Chondrocyte (in vitro differentiated cells): ENCODE measurements at regions not wholly inside any gene's neighbourhood (a gene's known extent, or its start where the extent isn't known, plus 50 kb on each side); places are given as distances from the start of the nearest gene placed in this dataset.
A peak's percentile ranks its signal among the peaks of the same experiment; 100 is the strongest.
"Not testable (repeated sequence)": the region's sequence is repeated elsewhere in the genome, so short reads cannot be mapped to it uniquely, and the experiment has no call there.

ENCODE experiments used
- DNase-seq: peaks from one replicate; pipeline ENCODE4 v3.0.0; 2021; ENCODE audit warnings: mixed read lengths, low spot score
- H3K27ac Mint-ChIP-seq: one replicate; pipeline ENCODE4 v1.8.0; 2021; ENCODE audit warnings: mild to moderate bottlenecking, moderate library complexity, mixed read lengths; ENCODE audit not compliant: unreplicated experiment
- H3K27me3 Mint-ChIP-seq: 2 replicates; pipeline ENCODE4 v1.8.0; 2021; ENCODE audit warnings: low read depth, mixed read lengths
- H3K36me3 Mint-ChIP-seq: 2 replicates; pipeline ENCODE4 v1.8.0; 2021; ENCODE audit warnings: low read depth, mixed read lengths
- H3K4me1 Mint-ChIP-seq: 2 replicates; pipeline ENCODE4 v1.8.0; 2021; ENCODE audit warnings: low read depth, mild to moderate bottlenecking, mixed read lengths
- H3K4me3 Mint-ChIP-seq: one replicate; pipeline ENCODE4 v1.8.0; 2021; ENCODE audit warnings: mild to moderate bottlenecking, moderate library complexity, mixed read lengths; ENCODE audit not compliant: unreplicated experiment
- H3K9me3 Mint-ChIP-seq: 2 replicates; pipeline ENCODE4 v1.8.0; 2021; ENCODE audit warnings: low read depth, mixed read lengths
- CTCF ChIP-seq: fragments of 200-600 bp; sonication (generic); IDR thresholded peaks from 2 replicates; pipeline ENCODE4 v1.5.0; 2021; ENCODE audit warnings: antibody characterized with exemption, mild to moderate bottlenecking, moderate library complexity

GRCh38 chr13:111491659-111492058 lies 171.2 kb downstream of the TEX29 start:
- H3K27ac Mint-ChIP-seq = no peak overlapping the region
- H3K36me3 Mint-ChIP-seq = no peaks in the 10 kb centered on the region
- H3K9me3 Mint-ChIP-seq = peaks cover 15% of the 10 kb centered on the region
- H3K27me3 Mint-ChIP-seq = peaks cover 6% of the 10 kb centered on the region
- no peak for DNase-seq
- no peaks in the 10 kb centered on the region for H3K4me1 Mint-ChIP-seq
- no peak for TF ChIP-seq CTCF
- H3K4me3 Mint-ChIP-seq = no peak overlapping the region

- H3K4me1 Mint-ChIP-seq = no peaks in the 10 kb centered on the region
- H3K27me3 Mint-ChIP-seq = peaks cover 6% of the 10 kb centered on the region
- H3K4me3 Mint-ChIP-seq = no peak overlapping the region
- peak; percentile 39 for DNase-seq
- H3K9me3 Mint-ChIP-seq = peaks cover 8% of the 10 kb centered on the region
- no peak for TF ChIP-seq CTCF
- no peak overlapping the region for H3K27ac Mint-ChIP-seq
- H3K36me3 Mint-ChIP-seq = no peaks in the 10 kb centered on the region
These were observed 172.0 kb downstream of the TEX29 start for GRCh38 chr13:111492341-111492950.

GRCh38 chr13:111492958-111493357 lies 172.5 kb downstream of the TEX29 start:
- no peaks in the 10 kb centered on the region for H3K36me3 Mint-ChIP-seq
- H3K4me1 Mint-ChIP-seq = no peaks in the 10 kb centered on the region
- H3K27me3 Mint-ChIP-seq = peaks cover 8% of the 10 kb centered on the region
- DNase-seq = no peak
- TF ChIP-seq CTCF = no peak
- H3K27ac Mint-ChIP-seq = no peak overlapping the region
- no peak overlapping the region for H3K4me3 Mint-ChIP-seq
- H3K9me3 Mint-ChIP-seq = peaks cover 8% of the 10 kb centered on the region

GRCh38 chr13:111493468-111493867 lies 173.0 kb downstream of the TEX29 start:
- peaks cover 4% of the 10 kb centered on the region for H3K9me3 Mint-ChIP-seq
- no peak for TF ChIP-seq CTCF
- H3K27me3 Mint-ChIP-seq = peaks cover 9% of the 10 kb centered on the region
- no peaks in the 10 kb centered on the region for H3K36me3 Mint-ChIP-seq
- no peak overlapping the region for H3K4me3 Mint-ChIP-seq
- no peak for DNase-seq
- H3K4me1 Mint-ChIP-seq = no peaks in the 10 kb centered on the region
- no peak overlapping the region for H3K27ac Mint-ChIP-seq

- DNase-seq = peak; percentile 38
- TF ChIP-seq CTCF = no peak
- H3K27me3 Mint-ChIP-seq = peaks cover 12% of the 10 kb centered on the region
- peaks cover 4% of the 10 kb centered on the region for H3K9me3 Mint-ChIP-seq
- no peak overlapping the region for H3K4me3 Mint-ChIP-seq
- H3K27ac Mint-ChIP-seq = no peak overlapping the region
- no peaks in the 10 kb centered on the region for H3K36me3 Mint-ChIP-seq
- no peaks in the 10 kb centered on the region for H3K4me1 Mint-ChIP-seq
These were observed 174.2 kb downstream of the TEX29 start for GRCh38 chr13:111494641-111495040.

GRCh38 chr13:111501596-111502535 lies 181.4 kb downstream of the TEX29 start:
- H3K27ac Mint-ChIP-seq, H3K4me3 Mint-ChIP-seq, DNase-seq, H3K36me3 Mint-ChIP-seq, H3K4me1 Mint-ChIP-seq: not testable (repeated sequence)
- H3K27me3 Mint-ChIP-seq = peaks cover 29% of the 10 kb centered on the region
- peaks cover 12% of the 10 kb centered on the region for H3K9me3 Mint-ChIP-seq
